Iris pigment epithelial cell (primary cell): ENCODE measurements at regions not wholly inside any gene's neighbourhood (a gene's known extent, or its start where the extent isn't known, plus 50 kb on each side); places are given as distances from the start of the nearest gene placed in this dataset.

Source experiments
- DNase-seq: peaks from one replicate; pipeline ENCODE4 v3.0.0-alpha.2; 2011; ENCODE audit warnings: low read depth

DNA sequence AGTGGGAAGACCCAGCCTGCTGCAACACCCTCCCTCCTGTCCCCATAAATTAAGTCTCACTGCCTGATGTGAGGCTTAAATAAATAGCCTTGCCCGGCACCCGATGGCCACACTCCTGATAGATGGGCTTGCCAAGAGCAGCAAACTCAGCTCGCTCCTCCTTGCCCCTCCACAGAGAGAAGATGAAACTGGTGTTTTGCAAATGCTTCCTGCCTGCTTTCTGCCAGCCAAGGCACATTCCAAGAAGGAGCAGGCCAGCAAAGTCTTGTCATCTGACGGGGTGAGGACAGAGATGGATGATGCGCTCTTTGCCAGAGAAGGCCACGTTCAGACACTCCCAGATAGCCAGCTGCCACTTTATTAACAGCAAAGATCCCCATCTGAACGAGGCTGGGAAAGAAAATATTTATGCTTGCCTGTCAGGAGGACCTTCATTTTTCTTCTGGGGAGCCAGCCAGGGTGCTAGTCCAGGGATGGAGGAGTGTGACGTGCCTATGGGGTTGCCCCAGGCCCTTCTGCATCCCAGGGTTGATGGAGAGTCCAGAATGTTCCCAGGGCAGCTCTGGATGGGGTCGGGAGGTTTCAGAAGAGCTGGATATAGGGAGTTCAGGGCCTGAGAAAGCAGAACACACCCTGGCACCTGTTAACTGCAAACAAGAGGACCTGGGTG lies 265.4 kb downstream of the FOXD2 start:
- no peak for DNase-seq

DNA sequence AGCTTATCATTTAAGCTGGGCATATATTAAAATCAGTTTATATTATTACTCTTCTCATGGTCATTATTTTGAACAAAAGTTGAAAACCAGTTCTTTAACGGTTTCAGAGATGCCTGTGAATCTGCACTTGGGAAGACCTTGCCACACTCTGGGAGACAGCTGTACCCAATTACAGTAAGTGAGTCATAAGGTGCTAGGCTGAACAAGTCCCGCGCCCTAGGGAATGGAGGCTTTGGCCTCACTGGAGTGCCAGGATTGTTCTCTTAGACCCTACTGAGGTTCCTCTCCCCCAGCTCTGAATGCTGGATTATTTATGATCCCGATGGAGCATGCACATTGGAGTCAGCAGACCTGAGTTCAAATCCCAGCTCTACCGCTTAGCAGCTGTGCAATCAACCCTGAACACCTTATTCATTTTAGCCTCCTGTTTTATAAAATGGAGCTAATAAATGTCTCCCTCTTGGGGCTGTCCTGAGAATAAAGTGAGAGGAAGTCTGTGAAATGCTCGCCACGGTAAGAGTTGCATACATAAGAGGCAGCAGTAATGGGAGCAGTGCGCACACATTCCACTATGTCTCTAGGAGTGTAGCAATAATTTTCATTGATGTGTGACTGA lies 266.2 kb downstream of the FOXD2 start:
- peak; percentile 53 for DNase-seq

DNA sequence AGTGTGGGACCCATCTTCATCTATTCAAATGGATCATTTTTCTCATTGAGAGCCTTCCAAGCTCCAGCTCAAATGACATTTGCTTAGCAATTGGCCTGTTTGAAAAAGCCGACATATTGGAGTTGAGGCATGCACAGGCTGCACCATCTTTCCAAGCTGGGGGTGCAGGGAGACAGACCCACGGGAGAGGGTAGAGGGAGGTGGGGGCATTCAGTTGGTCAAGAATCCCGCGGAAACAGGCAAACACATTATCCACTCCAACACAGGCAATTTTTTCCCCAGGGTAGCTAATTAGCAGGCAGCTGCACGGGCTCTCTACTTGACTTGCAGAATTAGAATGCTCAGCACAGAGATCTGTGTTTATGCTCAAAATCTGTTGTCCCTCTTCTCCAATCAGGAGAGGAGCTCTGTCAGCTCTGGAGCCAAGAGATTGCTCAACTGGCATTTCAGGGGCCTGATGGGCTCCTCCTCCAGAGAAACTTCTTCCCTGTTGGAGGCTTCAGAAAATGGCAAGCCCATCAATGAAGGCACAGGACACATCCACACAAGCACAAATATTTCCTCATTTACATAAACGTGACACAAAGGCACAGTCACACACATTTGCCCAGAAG lies 267.8 kb downstream of the FOXD2 start:
- DNase-seq: peak; percentile 39

DNA sequence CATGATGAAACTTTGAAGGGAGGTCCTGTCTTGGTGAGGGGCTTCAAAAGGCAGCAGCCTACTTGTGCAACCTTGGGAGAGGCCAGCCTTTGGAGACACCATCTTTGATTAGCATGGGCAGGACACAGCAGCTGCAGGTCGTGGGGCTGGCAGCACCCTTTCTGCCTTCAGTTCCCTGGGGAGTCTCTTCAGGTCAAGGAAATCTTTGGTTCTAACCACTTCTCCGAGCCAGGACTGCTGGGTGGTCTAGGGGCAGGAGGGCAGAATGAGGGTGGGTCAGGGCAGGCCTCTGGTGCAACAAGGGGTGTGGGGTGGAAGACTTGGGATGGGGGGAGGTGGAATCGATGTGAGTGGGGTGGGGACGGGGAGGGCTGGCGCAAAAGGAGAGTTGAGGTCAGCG lies 269.7 kb downstream of the FOXD2 start:
- DNase-seq: no peak

DNA sequence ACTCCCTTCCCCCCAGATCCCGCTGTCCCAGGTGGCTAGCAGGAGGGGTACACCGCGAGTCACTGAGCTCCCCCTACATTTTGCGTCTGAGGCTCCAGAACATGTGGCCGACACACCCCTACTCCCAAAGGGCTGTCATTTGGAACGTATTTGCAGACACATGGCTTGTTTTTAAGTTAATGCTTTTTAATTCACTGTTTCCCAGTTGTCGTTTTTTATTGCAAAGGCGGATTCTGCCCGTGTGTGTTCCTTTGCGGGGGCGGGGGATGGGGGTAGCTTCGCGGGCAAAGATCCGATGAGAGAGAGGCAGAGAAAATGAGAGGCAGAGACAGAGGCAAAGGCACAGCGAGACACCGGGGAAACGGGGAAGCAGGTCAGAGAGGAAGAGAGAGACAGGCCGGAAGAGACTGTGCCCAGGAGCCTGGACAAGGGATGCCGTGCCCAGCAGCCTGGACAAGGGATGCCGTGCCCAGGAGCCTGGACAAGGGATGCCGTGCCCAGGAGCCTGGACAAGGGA lies 270.2 kb downstream of the FOXD2 start:
- no peak for DNase-seq

DNA sequence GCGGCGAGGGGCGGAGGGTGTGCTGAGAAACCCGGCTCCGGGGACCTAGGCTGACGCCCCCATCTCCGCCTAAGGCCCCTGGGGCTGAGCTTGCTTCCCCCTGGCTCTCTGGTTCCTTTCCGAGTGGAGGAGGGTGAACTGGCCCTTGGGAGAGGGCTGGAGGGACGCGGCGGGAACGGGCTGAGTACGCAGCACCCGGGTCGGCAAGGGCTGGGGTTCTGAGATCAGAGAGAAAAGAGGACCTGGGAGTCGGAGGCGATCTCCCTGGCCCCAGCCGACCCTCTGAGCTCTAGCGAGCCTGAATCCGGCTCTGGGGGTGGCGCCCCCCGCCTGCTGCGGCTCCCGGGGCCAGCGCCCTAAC lies 270.8 kb downstream of the FOXD2 start:
- no peak for DNase-seq

DNA sequence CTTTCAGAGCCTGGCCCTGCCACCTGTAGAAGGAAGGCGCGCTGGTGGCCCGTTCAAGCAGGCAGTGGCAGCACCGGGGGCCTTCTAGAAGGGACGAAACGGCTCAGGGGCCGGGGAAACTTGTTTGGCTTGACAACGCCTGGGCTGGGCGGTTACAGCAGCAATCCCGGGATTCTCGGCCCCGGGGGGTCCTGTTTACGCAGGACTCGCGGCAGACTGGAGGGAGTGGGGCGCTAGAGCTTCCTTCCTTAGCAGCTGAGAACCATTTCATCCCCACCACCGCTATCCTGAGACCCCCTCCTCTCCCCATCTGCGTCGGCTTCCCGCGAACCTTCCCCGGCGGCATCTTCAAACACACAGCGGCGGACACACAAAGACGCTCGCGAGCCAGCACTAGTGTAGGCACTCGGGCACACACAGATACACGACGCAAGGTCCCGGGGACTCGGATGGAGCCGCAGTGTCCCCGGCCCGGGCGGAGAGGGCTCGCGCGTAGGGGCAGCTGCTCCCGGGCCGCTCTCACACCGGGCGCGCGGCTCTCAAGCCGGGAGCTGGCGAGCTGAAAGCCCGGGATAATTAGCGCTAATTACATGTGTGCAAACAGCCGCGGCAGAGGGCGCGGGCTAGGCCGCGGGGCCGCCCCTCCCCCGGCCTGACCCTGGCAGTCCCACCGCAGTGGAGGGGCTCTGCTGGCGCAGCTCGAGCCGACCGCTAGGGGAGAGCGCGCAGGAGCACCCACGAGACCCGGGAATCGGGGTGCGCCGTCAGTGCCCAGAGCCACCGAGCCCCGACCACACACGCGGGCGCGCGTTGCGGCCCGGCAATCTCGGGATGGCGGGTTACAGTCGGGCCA lies 271.4 kb downstream of the FOXD2 start:
- peak; percentile 36 for DNase-seq

DNA sequence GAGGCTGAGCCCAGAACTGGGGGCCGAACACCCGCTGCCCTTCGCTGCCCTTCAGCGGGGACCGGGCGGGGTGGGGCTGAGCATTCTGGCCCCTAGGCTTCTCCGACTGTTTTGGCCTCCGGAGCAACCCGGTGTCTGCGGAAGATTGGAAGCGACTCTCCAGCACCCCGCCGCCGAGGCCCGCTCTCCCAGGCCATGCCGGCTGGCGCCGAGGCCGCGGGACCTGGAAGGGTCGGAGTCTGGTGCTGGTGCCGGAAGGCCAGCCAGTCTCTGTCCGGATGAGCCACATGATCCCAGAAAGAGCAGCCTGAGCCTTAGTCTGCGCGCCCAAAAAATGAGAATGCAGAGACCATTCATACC lies 272.0 kb downstream of the FOXD2 start:
- no peak for DNase-seq

DNA sequence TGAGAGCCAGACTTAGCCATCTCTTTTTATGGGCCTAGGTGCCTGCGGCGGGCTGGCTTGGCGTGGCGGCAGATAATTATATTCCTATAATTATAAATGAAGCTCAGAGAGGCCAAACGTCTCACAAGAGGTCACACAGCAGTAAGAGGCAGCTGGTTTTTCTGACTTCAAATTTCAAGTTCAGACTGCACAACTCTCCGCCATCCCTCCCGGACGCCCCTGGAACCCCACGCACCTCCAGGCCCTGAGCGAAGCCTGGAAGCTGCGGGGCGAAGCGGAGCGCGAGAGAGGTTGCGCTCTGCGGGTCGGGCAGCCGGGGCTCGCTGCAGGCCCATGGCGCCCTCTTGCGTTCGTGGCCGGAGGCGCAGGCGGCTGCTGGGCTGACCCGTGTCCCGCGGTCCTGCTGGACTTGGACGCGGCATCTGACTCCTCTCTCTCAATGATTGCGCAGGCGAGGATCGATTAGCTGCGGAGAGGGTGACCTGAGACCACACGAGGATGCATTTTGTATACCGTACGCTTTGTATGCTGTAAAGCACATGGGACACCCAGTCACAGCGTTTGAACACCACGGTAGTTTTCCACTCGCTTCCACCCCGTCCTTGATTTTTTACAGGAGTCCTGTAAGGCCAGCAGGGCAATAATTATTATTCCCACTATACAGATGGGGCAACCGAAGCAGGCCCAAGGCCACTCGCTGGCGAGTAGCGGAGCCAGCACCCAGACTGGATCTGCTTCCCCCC lies 272.7 kb downstream of the FOXD2 start:
- peak; percentile 47 for DNase-seq
